SH-SY5Y (cell line): ENCODE measurements at regions not wholly inside any gene's neighbourhood (a gene's known extent, or its start where the extent isn't known, plus 50 kb on each side); places are given as distances from the start of the nearest gene placed in this dataset.

Experiments used
- GATA2 ChIP-seq: IDR thresholded peaks from 2 replicates; pipeline ENCODE4 v1.6.1; 2011; ENCODE audit warnings: mild to moderate bottlenecking, low read depth, low read length
- GATA3 ChIP-seq: IDR thresholded peaks from 2 replicates; pipeline ENCODE4 v1.6.1; 2011; ENCODE audit warnings: low read depth, mild to moderate bottlenecking, low read length, moderate library complexity

- no peak for TF ChIP-seq GATA3
- no peak for TF ChIP-seq GATA2
Observed at GRCh38 chr18:49731860-49732311, 81.4 kb downstream of the ACAA2 start.

DNA sequence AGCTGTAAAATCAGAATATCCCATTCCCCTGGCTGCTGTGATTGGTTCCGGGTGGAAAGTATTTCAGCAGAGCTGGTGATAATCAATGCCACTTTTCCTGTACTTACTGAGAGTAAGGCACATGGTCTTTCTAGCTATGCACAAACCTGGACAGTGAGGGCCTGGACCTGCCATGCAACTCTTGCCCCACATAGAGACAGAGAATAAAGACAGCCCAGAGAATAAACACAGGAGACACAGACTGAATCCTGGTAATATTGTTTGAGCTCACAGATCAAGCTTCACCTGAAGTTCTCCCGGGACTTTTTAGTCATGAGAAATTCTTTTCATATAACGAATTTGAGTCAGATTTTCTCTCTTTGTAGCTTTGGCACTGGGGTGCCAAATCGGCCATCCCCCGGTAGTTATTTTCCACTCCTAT is 81.9 kb downstream of the ACAA2 start:
- TF ChIP-seq GATA3 (no peak), GATA2 (no peak)

- no peak for TF ChIP-seq GATA2
- no peak for TF ChIP-seq GATA3
Observed at GRCh38 chr18:49730951-49731391, 82.4 kb downstream of the ACAA2 start.

- TF ChIP-seq GATA3 = no peak
- no peak for TF ChIP-seq GATA2
Observed at GRCh38 chr18:49728542-49728941, 84.8 kb downstream of the ACAA2 start.

DNA sequence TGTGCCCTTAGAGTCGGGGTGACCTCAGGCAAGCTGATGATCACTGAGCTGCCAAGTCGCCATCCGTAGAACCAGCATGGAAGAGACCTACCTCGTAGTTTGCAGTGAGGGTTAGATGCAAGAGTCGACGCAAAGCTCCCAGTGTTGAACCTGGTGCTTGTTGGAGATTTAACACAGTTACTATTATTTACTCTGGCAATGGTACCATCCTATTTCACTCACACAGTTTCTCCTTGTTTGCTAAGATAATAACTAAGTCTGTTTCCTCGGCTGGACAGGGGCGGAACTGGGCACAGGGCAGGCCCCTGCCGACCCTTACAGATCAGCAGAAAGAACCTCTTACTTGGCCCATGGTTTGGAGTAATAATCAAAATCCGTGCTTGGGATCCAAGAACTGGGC is 85.5 kb downstream of the ACAA2 start:
- TF ChIP-seq GATA2 (no peak), GATA3 (no peak)

DNA sequence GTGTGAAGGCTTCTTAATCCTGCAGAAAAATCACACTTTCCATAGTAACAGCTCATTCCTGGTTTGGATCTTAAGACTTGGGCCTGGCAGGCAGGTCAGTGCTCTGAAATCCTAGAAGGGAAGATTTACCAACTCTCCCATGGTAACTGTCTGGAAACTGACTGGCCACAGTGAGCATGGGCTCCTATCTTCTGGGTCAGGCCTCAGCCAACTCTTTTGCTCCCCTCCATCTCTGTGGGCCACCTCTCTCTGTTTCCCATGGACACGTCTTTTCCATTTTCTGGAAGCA is 86.7 kb downstream of the ACAA2 start:
- TF ChIP-seq GATA3 (no peak), GATA2 (no peak)

- no peak for TF ChIP-seq GATA3
- peak; percentile 26; the same call in 1 of the 2 replicates for TF ChIP-seq GATA2
Observed at GRCh38 chr18:49725809-49726674, 87.3 kb downstream of the ACAA2 start.

DNA sequence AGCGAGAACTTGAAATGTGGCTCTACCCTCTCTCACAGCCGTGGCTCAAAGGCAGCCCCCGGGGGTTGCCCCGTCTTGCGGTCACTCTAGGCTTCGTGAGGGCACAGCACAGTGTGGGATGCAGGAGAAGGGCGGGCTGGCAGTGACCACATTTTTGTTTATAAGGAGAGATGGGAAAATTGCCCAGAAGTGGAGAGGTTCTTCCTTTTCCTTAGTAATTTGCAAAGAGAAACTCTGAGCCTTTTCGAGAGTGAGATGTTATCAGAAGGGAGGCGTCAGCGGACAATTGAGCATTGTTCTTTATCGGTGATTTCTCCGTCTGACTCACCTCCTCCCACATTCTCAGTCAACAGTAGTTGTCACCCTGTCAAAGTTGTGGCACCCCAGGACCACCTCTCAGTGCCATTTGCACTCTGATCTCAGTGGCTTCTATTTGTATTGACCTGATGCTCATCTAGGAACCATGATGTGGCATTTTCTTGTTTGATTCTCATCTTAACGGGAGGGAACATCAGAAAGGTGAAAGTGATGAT is 89.6 kb downstream of the ACAA2 start:
- TF ChIP-seq GATA2 (no peak), GATA3 (no peak)

GRCh38 chr18:49722477-49722876 is 90.9 kb downstream of the ACAA2 start:
- TF ChIP-seq GATA3 = no peak
- no peak for TF ChIP-seq GATA2

DNA sequence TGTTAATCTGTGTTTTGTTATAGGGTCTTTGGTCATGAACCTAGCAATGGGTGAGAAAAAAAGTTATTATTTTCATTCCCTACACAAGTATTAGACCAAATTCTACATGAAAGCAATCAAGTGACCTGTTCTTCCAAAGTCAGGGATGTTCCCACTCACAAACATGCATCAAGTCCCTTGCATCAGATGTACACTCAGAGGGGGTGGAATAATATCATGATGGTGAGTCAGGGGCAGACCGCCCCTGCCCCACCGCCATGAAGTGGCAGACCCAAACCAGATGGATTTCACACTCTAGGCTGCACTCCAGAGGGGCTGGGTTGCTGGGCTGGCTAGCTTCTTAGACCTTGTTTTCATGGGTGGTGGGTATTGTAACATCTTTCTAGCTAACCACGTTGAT is 91.4 kb downstream of the ACAA2 start:
- TF ChIP-seq GATA2 (no peak), GATA3 (no peak)

DNA sequence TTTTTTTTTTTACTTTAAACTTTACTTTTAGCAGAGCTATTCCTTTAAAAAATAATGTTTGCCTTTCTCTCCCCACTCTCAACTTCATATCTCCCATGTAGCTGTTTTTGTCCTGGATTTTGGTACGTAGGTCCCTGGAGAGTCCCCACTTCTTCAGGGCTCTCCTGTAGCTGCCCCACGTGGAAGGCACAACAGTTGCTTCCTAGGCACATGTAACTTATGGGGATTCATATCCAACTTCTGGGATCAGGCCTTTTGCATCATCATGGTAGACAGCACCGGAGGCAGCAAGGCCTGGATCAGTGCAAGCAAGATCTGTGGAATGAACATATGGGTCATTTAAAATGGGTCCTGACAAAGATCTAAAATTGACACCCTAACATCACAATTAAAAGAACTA is 95.7 kb downstream of the ACAA2 start:
- TF ChIP-seq GATA2 = no peak
- TF ChIP-seq GATA3 = no peak

DNA sequence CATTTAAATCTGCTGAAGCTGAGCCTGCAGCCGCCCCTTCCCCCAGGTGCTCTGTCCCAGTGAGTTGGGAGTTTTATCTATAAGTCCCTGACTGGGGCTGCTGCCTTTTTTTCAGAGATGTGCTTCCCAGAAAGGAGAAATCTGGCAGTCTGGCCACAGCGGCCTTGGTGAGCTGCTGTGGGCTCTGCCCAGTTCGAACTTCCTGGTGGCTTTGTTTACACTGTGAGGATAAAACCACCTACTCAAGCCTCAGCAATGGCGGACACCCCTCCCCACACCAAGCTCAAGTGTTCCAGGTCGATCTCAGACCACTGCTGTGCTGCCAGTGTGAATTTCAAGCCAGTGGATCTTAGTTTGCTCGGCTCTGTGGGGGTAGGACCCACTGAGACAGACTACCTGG is 97.3 kb downstream of the ACAA2 start:
- TF ChIP-seq GATA3 = no peak
- TF ChIP-seq GATA2 = no peak

DNA sequence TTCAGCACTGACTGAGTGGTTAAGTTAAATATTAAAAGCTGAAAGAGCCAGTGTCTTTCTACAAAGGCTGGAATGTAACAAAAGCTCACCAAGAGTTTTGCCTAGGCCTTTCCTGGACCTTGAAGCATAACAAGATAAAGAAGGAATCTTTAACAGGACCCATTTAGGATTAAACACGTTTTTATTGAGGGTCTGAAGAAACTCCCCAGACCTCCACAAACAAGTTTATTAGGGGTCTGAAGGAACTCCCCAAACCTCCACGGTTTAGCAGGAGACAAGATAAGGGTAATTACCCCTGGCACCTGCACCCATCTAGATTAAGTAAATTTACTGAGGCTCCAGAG is 104.0 kb downstream of the ACAA2 start:
- TF ChIP-seq GATA2 = no peak

DNA sequence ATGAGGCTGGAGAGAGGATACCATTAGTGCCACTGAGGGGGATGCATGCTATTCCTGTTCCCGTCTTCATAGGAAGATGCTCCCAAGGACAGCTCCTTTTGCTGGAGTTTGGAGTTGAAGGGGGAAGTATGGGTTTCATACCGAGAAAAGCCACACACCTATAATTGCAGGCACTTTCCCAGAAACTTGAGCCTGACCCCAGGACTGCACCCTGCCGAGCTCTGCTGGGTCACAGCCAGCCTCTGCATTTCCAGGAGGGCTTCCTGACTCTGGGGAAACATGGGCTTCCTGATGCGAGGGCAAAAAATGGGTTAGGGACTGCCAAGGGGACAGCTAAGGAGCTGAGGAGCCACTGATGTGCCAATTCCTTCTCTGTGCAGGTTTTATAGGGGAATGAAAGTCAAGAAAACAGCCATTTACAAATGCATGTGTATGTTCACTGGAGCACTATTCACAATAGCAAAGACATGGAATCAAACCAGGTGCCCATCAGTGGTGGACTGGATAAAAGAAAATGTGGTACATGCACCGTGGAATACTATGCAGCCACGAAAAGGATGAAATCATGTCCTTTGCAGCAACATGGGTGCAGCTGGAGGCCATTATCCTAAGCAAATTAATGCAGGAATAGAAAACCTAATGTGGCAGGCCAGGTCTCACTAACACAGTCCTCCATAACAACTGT is 104.5 kb downstream of the ACAA2 start:
- TF ChIP-seq GATA2 (no peak), GATA3 (no peak)

DNA sequence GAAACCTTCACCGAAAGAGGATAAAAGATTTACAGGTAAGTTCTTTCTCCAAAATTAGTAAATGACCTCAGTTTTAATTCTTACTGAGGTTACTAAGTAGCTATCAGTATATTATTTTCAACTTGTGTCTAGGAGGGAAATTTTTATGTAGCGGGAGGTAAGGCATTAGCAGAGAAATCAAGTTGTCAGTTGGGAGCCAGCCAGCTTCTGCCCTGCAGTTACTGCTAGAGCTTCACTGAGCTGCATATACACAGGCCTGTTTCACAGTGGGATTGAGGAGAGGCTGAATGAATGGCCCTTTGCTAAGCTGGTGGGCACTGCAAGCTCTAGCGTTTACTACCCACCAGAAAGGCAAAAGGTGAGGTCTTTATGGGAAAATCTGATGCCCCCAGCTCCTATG is 105.7 kb downstream of the ACAA2 start:
- no peak for TF ChIP-seq GATA3
- TF ChIP-seq GATA2 = no peak
